GM12878 (cell line): ENCODE measurements at regions not wholly inside any gene's neighbourhood (a gene's known extent, or its start where the extent isn't known, plus 50 kb on each side); places are given as distances from the start of the nearest gene placed in this dataset.

Experiments
- ATAC-seq: fragments of 200-7000 bp; cut with Tn5 transposase; 3 replicates; pipeline ENCODE4 v1.9.1; 2020; ENCODE audit warnings: mild to moderate bottlenecking, moderate library complexity
- BruUV-seq: library from RNA; stranded (reverse); fragments of 400-500 nt; replicated peaks from 2 replicates; lab custom pipeline; 2021; lab: Mats Ljungman, UMichigan
- CTCF ChIA-PET: fragments of 300-600 bp; sonication (Branson Sonifier 250); formaldehyde crosslinking; extraction: SDS; loops from one replicate; lab custom pipeline; 2021; ENCODE audit warnings: inconsistent platforms; lab: Yijun Ruan, JAX
- POLR2A ChIA-PET: fragments of 350-600 bp; formaldehyde crosslinking; extraction: SDS; loops from one replicate; lab custom pipeline; 2021; ENCODE audit warnings: inconsistent platforms; lab: Charles Lee
- RAD21 ChIA-PET: fragments of 300-600 bp; sonication (Branson Sonifier 250); formaldehyde crosslinking; loops from one replicate; lab custom pipeline; 2023; ENCODE audit warnings: antibody characterized with exemption; ENCODE audit not compliant: unreplicated experiment; lab: Charles Lee
- SMC1A ChIA-PET: fragments of 300-600 bp; sonication (Branson Sonifier 250); formaldehyde crosslinking; loops from one replicate; lab custom pipeline; 2023; ENCODE audit not compliant: unreplicated experiment, uncharacterized antibody; lab: Charles Lee
- DNase-seq: peaks from one replicate; pipeline ENCODE4 v3.0.0-alpha.2; 2011; ENCODE audit warnings: low read depth, low spot score
- FAIRE-seq: peaks from 3 replicates; lab custom pipeline; 2011; peaks lifted over from hg19 to GRCh38; lab: Jason Lieb, UNC
- H2AFZ ChIP-seq: 2 replicates; pipeline ENCODE4 v1.6.0; 2011; ENCODE audit warnings: low read depth, low read length, control low read depth; ENCODE audit not compliant: control insufficient read depth
- H3K27ac ChIP-seq: 2 replicates; pipeline ENCODE4 v1.5.1; 2011; ENCODE audit warnings: control low read depth; ENCODE audit not compliant: control insufficient read depth, insufficient read depth
- H3K27me3 ChIP-seq, 2 experiments: replicated peaks in 1 of 2; 2 replicates each; pipeline versions ENCODE4 v1.6.0 to v1.6.1; 2011; ENCODE audit warnings: low read length in 1 of 2; ENCODE audit not compliant: control insufficient read depth in 2 of 2, insufficient read depth in 2 of 2
- H3K36me3 ChIP-seq, 2 experiments: 2 replicates each; pipeline ENCODE4 v1.5.1; 2011; ENCODE audit warnings: low read length in 1 of 2; ENCODE audit not compliant: control insufficient read depth in 2 of 2, insufficient read depth in 2 of 2
- H3K4me1 ChIP-seq: 2 replicates; pipeline ENCODE4 v1.6.1; 2011; ENCODE audit warnings: mild to moderate bottlenecking, low read length, moderate library complexity, mixed read lengths; ENCODE audit not compliant: control insufficient read depth, insufficient read depth
- H3K4me2 ChIP-seq: 2 replicates; pipeline ENCODE4 v1.6.0; 2011; ENCODE audit warnings: control low read depth; ENCODE audit not compliant: control insufficient read depth, insufficient read depth
- H3K4me3 ChIP-seq: fragments of 200-600 bp; sonication (generic); 2 replicates; pipeline ENCODE4 v1.5.1; 2016
- H3K79me2 ChIP-seq: 2 replicates; pipeline ENCODE4 v1.6.0; 2011; ENCODE audit warnings: low read length; ENCODE audit not compliant: control insufficient read depth, insufficient read depth
- H3K9ac ChIP-seq: 2 replicates; pipeline ENCODE4 v1.8.0; 2011; ENCODE audit warnings: low read length, control low read depth, mixed read lengths; ENCODE audit not compliant: control insufficient read depth, insufficient read depth
- H3K9me3 ChIP-seq: replicated peaks from 3 replicates; pipeline ENCODE4 v1.5.1; 2011; ENCODE audit warnings: mild to moderate bottlenecking, low read length; ENCODE audit not compliant: control insufficient read depth, insufficient read depth
- H4K20me1 ChIP-seq: 2 replicates; pipeline ENCODE4 v1.6.0; 2011; ENCODE audit not compliant: control insufficient read depth, insufficient read depth
- BHLHE40 ChIP-seq, 2 experiments: fragments of 450-650 bp in 1 of 2; IDR thresholded peaks; 2 replicates each; pipeline ENCODE4 v1.6.1; 2011 to 2017; ENCODE audit warnings: low read depth in 2 of 2, borderline replicate concordance in 1 of 2, improper control_type of control experiment in 1 of 2, low read length in 1 of 2, mild to moderate bottlenecking in 1 of 2
- NR2C2 ChIP-seq: IDR thresholded peaks from 2 replicates; pipeline ENCODE4 v1.6.1; 2011; ENCODE audit warnings: borderline replicate concordance, low read depth; ENCODE audit not compliant: control insufficient read depth, insufficient read length
- ZNF274 ChIP-seq: IDR thresholded peaks from one replicate; pipeline ENCODE4 v1.8.0; 2011; ENCODE audit not compliant: insufficient read length, insufficient read depth
- ZNF384 ChIP-seq: IDR thresholded peaks from 2 replicates; pipeline ENCODE4 v1.6.1; 2012; ENCODE audit warnings: low read depth, mild to moderate bottlenecking, low read length, improper control_type of control experiment, borderline replicate concordance
- WGBS: methylation state at CpG from one replicate; pipeline ENCODE4 v1.1.6; 2016; ENCODE audit warnings: low lambda C conversion rate; ENCODE audit not compliant: insufficient replicate concordance, insufficient coverage; ENCODE audit errors: missing lambda C conversion rate; 5-methylcytosine and 5-hydroxymethylcytosine counted together
- in situ Hi-C: fragments of 300-500 bp; cut with MboI; formaldehyde crosslinking; loops from 9 replicates; pipeline ENCODE4 v1.14.3; 2018; ENCODE audit warnings: mixed read lengths
- intact Hi-C: fragments of 100-400 bp; cut with micrococcal nuclease; formaldehyde crosslinking; loops from one replicate; pipeline ENCODE4 v1.14.2; 2022; ENCODE audit not compliant: unreplicated experiment
- TF ChIP-seq, protein P1 (sequence below): IDR thresholded peaks from 2 replicates; pipeline ENCODE4 v1.6.1; 2011; ENCODE audit warnings: low read depth, mild to moderate bottlenecking, low read length, moderate library complexity, borderline replicate concordance; ENCODE audit errors: extremely low read depth
- TF ChIP-seq, protein P2 (sequence below): fragments of 450-650 bp; IDR thresholded peaks from 2 replicates; pipeline ENCODE4 v1.6.1; 2016; ENCODE audit warnings: mild to moderate bottlenecking
- TF ChIP-seq, protein P3 (sequence below): fragments of 450-650 bp; IDR thresholded peaks from 2 replicates; pipeline ENCODE4 v1.6.1; 2014; ENCODE audit warnings: mild to moderate bottlenecking

DNA sequence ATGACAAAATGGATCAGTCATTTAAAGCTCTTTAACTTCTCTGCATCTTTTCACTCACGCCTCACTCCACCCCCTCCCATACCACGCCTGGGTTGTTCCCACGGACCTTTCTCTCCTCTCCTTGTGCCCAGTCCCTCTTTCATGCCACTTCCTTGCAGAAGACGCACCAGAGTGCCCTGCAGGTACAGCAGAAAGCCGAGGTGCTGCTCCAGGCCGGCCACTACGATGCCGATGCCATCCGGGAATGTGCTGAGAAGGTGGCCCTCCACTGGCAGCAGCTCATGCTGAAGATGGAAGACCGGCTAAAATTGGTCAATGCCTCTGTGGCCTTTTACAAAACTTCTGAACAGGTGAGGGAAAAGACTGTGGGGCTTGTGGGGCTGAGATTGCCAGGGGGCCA lies 296.1 kb upstream of the UMPS start:
- no peak overlapping the region for H2AFZ ChIP-seq
- H4K20me1 ChIP-seq = no peaks in the 10 kb centered on the region
- H3K4me1 ChIP-seq = no peaks in the 10 kb centered on the region
- ChIA-PET RAD21 (no interaction called here), SMC1A (interaction anchor here (0.6 kb wide), 1 partner anchor 110 kb away, joined by 4 read pairs; no protein-coding TSS in a partner anchor), POLR2A (no interaction called here), CTCF (no interaction called here)
- in situ Hi-C loops = no loop called here
- no peaks in the 10 kb centered on the region for H3K9me3 ChIP-seq
- no peak for ATAC-seq
- no peak overlapping the region for H3K4me3 ChIP-seq
- H3K27ac ChIP-seq = no peak overlapping the region
- no peaks in the 10 kb centered on the region for H3K27me3 ChIP-seq
- DNase-seq = no peak
- no TSS peak for BruUV-seq
- H3K4me2 ChIP-seq = no peak overlapping the region
- TF ChIP-seq, protein P1, sequence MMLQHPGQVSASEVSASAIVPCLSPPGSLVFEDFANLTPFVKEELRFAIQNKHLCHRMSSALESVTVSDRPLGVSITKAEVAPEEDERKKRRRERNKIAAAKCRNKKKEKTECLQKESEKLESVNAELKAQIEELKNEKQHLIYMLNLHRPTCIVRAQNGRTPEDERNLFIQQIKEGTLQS = no peak
- TF ChIP-seq BHLHE40 (IDR thresholded peaks at IDR 0.05; ENCODE audit: borderline replicate concordance in 1 of 2, low read depth in 2 of 2, low read length in 1 of 2) (no peak), ZNF274 (no peak), ZNF384 (no peak), NR2C2 (no peak)
- TF ChIP-seq, protein P2, sequence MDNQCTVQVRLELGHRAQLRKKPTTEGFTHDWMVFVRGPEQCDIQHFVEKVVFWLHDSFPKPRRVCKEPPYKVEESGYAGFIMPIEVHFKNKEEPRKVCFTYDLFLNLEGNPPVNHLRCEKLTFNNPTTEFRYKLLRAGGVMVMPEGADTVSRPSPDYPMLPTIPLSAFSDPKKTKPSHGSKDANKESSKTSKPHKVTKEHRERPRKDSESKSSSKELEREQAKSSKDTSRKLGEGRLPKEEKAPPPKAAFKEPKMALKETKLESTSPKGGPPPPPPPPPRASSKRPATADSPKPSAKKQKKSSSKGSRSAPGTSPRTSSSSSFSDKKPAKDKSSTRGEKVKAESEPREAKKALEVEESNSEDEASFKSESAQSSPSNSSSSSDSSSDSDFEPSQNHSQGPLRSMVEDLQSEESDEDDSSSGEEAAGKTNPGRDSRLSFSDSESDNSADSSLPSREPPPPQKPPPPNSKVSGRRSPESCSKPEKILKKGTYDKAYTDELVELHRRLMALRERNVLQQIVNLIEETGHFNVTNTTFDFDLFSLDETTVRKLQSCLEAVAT = no peak
- TF ChIP-seq, protein P3, sequence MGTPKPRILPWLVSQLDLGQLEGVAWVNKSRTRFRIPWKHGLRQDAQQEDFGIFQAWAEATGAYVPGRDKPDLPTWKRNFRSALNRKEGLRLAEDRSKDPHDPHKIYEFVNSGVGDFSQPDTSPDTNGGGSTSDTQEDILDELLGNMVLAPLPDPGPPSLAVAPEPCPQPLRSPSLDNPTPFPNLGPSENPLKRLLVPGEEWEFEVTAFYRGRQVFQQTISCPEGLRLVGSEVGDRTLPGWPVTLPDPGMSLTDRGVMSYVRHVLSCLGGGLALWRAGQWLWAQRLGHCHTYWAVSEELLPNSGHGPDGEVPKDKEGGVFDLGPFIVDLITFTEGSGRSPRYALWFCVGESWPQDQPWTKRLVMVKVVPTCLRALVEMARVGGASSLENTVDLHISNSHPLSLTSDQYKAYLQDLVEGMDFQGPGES = no peak
- intact Hi-C loops = no loop called here
- H3K79me2 ChIP-seq = no peaks in the 10 kb centered on the region
- 40% methylated on average over 10 of the region's 10 CpGs for WGBS
- H3K36me3 ChIP-seq = no peaks in the 10 kb centered on the region
- FAIRE-seq = no peak
- H3K9ac ChIP-seq = no peak overlapping the region
